ENCODE measurements at regions not wholly inside any gene's neighbourhood (a gene's known extent, or its start where the extent isn't known, plus 50 kb on each side); places are given as distances from the start of the nearest gene placed in this dataset.

DNA sequence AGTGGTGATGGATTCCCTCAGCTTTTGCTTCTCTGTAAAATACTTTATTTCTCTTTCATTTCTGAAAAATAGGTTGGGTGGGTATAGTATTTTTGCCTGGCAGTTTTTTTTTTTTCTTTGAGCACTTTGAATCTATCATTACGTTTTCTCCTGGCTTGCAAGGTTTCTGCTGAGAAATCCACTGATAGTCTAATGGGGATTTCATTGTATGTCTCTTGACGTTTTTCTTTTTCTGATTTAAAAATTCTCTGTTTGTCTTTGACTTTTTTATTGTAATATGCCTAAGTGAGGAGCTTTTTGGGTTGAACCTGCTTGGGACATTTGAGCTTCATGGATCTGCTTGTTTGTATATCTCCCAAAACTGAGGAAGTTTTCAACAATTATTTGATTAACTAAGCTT, 606.0 kb downstream of the KCNH5 start:
- no peak overlapping the region for H3K27ac Mint-ChIP-seq
- no peaks in the 10 kb centered on the region for H3K27me3 Mint-ChIP-seq (ENCODE audit: low read depth)
- no peak overlapping the region for H3K4me3 Mint-ChIP-seq
- TF ChIP-seq, protein P1, sequence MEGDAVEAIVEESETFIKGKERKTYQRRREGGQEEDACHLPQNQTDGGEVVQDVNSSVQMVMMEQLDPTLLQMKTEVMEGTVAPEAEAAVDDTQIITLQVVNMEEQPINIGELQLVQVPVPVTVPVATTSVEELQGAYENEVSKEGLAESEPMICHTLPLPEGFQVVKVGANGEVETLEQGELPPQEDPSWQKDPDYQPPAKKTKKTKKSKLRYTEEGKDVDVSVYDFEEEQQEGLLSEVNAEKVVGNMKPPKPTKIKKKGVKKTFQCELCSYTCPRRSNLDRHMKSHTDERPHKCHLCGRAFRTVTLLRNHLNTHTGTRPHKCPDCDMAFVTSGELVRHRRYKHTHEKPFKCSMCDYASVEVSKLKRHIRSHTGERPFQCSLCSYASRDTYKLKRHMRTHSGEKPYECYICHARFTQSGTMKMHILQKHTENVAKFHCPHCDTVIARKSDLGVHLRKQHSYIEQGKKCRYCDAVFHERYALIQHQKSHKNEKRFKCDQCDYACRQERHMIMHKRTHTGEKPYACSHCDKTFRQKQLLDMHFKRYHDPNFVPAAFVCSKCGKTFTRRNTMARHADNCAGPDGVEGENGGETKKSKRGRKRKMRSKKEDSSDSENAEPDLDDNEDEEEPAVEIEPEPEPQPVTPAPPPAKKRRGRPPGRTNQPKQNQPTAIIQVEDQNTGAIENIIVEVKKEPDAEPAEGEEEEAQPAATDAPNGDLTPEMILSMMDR (IDR thresholded peaks at IDR 0.05; ENCODE audit: unreplicated experiment in 3 of 3): no peak
- no peaks in the 10 kb centered on the region for H3K4me1 Mint-ChIP-seq
- peaks cover 49% of the 10 kb centered on the region for H3K9me3 Mint-ChIP-seq
- no peaks in the 10 kb centered on the region for H3K36me3 Mint-ChIP-seq (ENCODE audit: low read depth)

DNA sequence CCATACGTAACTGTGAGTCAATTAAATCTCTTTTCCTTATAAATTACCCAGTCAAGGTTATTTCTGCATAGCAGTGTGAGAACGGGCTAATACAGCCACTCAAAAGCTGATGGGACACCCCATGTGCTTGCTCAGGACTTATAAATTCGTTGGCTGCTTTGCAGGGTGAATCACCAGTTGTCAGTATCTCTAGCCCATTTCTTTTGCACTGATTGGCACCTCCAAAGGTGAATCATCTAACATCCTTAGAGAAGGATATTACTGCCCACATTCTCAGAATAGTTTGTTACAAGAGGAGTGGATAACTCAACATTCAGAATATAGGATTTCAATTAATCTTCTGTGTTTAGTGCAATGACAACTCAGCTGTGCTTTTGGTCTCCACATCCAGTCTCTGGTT, 601.5 kb downstream of the KCNH5 start:
- no peak overlapping the region for H3K4me3 Mint-ChIP-seq
- H3K27me3 Mint-ChIP-seq (ENCODE audit: low read depth): no peaks in the 10 kb centered on the region
- no peaks in the 10 kb centered on the region for H3K36me3 Mint-ChIP-seq (ENCODE audit: low read depth)
- TF ChIP-seq, protein P1 (IDR thresholded peaks at IDR 0.05; ENCODE audit: unreplicated experiment in 3 of 3): no peak
- H3K9me3 Mint-ChIP-seq: peaks cover 24% of the 10 kb centered on the region
- no peaks in the 10 kb centered on the region for H3K4me1 Mint-ChIP-seq
- H3K27ac Mint-ChIP-seq: no peak overlapping the region

DNA sequence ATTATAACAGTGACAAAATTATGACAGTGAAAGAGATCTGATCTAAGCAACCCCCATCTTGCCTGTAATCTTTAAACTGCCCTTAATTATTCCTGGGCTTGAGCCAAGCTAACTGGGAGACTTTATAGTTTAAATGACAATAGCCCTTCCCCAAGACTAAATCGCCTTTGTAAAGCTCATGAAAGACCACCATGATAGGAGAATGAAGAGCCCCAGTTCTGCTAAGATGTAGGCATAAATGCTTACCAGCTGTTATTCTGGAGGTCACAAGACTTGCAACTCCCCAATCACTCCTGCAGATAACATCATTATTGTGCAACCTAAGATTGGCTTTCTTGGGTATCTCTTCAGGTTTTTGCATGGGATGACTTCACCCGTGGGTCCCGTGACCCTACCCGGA, 599.7 kb downstream of the KCNH5 start:
- TF ChIP-seq, protein P1 (IDR thresholded peaks at IDR 0.05; ENCODE audit: unreplicated experiment in 3 of 3): no peak
- H3K36me3 Mint-ChIP-seq (ENCODE audit: low read depth): no peaks in the 10 kb centered on the region
- H3K4me3 Mint-ChIP-seq: no peak overlapping the region
- peaks cover 12% of the 10 kb centered on the region for H3K9me3 Mint-ChIP-seq
- H3K27ac Mint-ChIP-seq: no peak overlapping the region
- no peaks in the 10 kb centered on the region for H3K4me1 Mint-ChIP-seq
- H3K27me3 Mint-ChIP-seq (ENCODE audit: low read depth): no peaks in the 10 kb centered on the region

DNA sequence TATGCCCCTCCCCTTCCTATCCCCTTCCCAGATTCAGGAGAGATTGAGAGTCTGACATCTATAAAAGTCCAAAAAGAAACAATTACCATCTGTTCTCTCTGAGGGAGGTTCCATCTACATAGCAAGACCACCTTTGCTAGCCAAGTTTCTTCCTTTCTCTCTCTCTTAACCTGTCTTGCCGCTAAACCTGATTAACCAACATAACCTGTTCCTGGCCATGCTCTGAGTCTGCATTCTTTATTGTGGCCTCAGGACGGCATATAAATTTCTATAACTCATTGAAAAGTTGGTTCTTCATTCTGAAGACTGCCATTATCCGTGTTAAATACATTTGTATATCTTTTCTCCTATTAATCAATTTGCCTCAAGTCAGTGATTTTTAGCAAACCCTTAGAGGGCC, 594.0 kb downstream of the KCNH5 start:
- no peaks in the 10 kb centered on the region for H3K9me3 Mint-ChIP-seq
- no peak overlapping the region for H3K4me3 Mint-ChIP-seq
- H3K36me3 Mint-ChIP-seq (ENCODE audit: low read depth): no peaks in the 10 kb centered on the region
- TF ChIP-seq, protein P1 (IDR thresholded peaks at IDR 0.05; ENCODE audit: unreplicated experiment in 3 of 3): no peak
- H3K27ac Mint-ChIP-seq: no peak overlapping the region
- no peaks in the 10 kb centered on the region for H3K4me1 Mint-ChIP-seq
- H3K27me3 Mint-ChIP-seq (ENCODE audit: low read depth): no peaks in the 10 kb centered on the region

DNA sequence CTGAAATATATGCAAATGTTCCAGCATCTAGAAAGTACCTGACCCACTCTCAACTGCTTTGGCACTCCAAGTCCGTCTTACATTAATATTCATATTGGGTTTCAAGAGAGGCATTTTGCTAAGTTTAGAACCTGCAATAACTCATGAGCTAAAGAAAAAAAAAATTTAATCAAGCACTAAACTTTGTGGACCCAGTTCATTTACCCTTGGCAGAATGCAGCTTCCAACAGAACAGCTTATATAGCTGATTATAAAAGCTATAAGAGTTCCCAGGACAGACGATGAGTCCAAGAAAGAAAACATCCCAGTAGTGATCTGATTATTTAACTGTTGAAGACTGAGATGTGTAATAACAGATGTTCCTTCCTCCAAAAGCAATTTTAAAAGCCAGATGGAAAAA, 592.0 kb downstream of the KCNH5 start:
- Mint-ChIP-seq H3K9me3 (no peaks in the 10 kb centered on the region), H3K4me1 (no peaks in the 10 kb centered on the region), H3K27ac (no peak overlapping the region), H3K27me3 (ENCODE audit: low read depth) (no peaks in the 10 kb centered on the region), H3K4me3 (no peak overlapping the region), H3K36me3 (ENCODE audit: low read depth) (no peaks in the 10 kb centered on the region)
- TF ChIP-seq, protein P1 (IDR thresholded peaks at IDR 0.05; ENCODE audit: unreplicated experiment in 3 of 3): no peak

DNA sequence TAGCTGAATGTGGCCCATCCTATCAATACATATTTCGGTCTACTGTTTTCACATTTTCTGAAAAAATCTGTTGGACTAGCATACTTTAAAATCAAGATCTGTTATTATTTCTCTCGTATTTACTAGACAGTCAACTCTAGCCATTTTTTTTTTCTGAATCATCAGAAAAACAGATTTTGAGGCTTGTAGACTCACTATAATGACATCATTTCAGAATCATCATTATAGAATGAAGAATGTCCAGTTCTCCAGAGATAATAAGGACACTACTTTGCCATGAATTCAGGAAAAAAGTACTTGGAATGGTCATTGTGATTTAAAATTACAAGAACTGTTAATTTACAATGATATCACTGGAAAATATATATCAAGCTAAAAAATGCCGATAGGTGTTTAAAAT, 589.8 kb downstream of the KCNH5 start:
- H3K9me3 Mint-ChIP-seq: no peaks in the 10 kb centered on the region
- no peak overlapping the region for H3K4me3 Mint-ChIP-seq
- TF ChIP-seq, protein P1 (IDR thresholded peaks at IDR 0.05; ENCODE audit: unreplicated experiment in 3 of 3): no peak
- no peak overlapping the region for H3K27ac Mint-ChIP-seq
- H3K27me3 Mint-ChIP-seq (ENCODE audit: low read depth): no peaks in the 10 kb centered on the region
- H3K4me1 Mint-ChIP-seq: no peaks in the 10 kb centered on the region
- H3K36me3 Mint-ChIP-seq (ENCODE audit: low read depth): no peaks in the 10 kb centered on the region

All from nephron (organoid).